ENCODE measurements at regions not wholly inside any gene's neighbourhood (a gene's known extent, or its start where the extent isn't known, plus 50 kb on each side); places are given as distances from the start of the nearest gene placed in this dataset.

DNA sequence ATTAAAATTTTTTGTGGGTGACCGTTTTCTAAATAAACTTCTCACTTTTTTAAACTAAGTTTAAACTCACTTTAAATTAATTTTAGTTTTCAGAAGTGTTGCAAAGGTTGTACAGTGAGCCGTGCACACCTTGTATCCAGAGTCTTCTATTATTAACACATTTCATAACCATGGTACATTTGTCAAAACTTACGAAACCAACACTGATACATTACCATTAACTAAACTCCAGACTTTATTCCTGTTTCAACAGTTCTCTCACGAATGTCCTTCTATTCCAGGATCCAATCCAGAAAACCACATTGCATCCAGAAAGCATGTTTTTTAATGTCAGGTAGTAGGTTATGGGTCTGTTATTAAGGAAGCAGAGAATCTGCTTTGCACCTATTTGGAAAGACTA is 319.9 kb downstream of the CBLN4 start:
- DNase-seq (ENCODE audit: low read depth) = no peak
- TF ChIP-seq, protein P1, sequence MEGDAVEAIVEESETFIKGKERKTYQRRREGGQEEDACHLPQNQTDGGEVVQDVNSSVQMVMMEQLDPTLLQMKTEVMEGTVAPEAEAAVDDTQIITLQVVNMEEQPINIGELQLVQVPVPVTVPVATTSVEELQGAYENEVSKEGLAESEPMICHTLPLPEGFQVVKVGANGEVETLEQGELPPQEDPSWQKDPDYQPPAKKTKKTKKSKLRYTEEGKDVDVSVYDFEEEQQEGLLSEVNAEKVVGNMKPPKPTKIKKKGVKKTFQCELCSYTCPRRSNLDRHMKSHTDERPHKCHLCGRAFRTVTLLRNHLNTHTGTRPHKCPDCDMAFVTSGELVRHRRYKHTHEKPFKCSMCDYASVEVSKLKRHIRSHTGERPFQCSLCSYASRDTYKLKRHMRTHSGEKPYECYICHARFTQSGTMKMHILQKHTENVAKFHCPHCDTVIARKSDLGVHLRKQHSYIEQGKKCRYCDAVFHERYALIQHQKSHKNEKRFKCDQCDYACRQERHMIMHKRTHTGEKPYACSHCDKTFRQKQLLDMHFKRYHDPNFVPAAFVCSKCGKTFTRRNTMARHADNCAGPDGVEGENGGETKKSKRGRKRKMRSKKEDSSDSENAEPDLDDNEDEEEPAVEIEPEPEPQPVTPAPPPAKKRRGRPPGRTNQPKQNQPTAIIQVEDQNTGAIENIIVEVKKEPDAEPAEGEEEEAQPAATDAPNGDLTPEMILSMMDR (conservative IDR thresholded peaks at IDR 0.05; ENCODE audit: low read depth, low read length) = no peak
- no peak overlapping the region for H3K4me3 ChIP-seq (ENCODE audit: low read depth, low read length)

DNA sequence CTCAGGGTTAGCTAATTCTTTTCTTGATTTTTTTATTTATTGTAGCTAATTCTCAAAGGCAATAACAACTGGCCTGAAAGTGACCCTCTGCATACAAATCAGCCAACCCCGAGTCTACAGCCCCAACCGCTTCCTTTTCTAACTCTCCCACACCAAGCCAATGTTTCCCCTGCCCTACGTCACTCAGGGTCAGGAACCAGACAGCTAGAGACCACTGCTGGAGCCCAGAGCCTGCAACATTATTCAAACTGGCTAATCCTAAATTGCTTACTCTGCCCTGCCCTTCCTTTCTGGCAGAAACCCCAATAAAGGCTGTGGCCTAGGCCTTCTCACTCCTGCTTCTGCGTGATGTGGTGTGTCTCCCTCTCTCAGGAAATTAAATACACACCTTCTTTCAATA is 320.7 kb downstream of the CBLN4 start:
- H3K4me3 ChIP-seq (ENCODE audit: low read depth, low read length) = no peak overlapping the region
- TF ChIP-seq, protein P1 (conservative IDR thresholded peaks at IDR 0.05; ENCODE audit: low read depth, low read length) = no peak
- no peak for DNase-seq (ENCODE audit: low read depth)

DNA sequence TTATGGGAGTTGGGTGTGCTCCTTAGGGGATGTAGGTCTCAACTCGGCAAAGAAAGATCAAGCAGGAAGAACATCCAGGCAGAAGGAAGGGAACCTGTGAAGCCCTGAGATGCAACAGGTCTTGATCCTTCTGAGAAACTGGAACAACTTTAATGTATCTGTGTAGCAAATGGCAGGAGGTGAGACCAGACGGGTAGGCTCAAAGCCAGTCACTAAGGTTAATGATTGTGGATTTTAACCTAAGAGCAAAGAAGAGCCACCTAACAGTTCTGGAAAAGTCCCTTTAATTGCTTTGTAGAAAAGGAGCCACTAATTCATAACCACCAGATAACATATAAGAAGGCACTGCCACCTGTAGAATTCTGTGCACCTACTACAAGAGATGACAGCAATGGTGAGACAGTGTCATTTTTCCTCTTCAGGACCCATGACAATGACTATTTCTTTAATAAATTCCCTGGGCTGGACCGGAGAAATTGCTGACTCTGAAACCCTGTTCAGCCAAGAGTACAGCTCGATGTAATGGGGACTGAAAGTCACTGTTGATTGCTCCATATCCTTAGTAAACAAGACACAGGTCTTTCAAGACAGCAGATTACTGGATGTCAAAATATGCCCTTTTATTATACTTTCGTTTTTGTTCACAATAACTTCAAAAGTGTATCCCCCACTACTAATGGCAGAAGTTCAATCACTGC is 326.2 kb downstream of the CBLN4 start:
- H3K4me3 ChIP-seq (ENCODE audit: low read depth, low read length) = no peak overlapping the region
- TF ChIP-seq, protein P1 (conservative IDR thresholded peaks at IDR 0.05; ENCODE audit: low read depth, low read length) = no peak
- DNase-seq (ENCODE audit: low read depth) = no peak

DNA sequence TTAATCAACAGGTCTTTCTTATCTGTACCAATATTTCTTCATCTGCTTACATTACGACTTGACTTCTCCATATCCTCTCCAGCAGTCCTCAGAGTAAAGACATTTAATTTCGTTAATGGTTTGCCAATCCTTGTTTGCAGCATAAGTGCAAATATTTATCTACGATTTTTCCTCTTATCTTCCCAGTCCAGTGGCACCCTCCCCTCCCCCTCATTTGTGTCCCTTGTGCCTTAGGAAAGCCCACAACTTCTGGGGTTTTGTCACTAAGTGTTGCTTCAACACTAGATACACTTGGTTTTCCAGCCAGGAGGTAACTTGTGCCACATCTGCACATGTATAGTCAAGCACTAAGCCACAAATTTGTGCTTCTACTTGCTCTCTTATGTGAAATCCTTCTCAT is 327.2 kb downstream of the CBLN4 start:
- no peak for DNase-seq (ENCODE audit: low read depth)
- H3K4me3 ChIP-seq (ENCODE audit: low read depth, low read length) = no peak overlapping the region
- TF ChIP-seq, protein P1 (conservative IDR thresholded peaks at IDR 0.05; ENCODE audit: low read depth, low read length) = no peak

DNA sequence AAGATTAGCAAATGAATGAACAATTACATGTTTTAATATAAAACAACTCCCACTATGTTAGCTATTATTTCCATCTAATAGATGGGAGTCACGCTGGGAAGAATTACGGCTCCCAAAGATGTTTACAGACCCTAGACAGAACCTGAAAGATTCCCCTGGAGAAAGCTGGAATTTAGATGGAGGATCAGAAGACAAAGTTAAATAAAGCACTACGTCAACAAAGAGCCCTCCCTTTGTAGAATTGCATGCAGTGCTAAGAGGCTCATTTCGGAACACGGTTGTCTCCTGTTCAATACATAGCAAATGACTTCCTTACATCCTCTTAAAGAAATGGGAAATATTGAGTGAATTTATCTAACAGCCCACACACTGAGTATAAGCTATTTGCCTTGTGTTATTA is 328.3 kb downstream of the CBLN4 start:
- no peak overlapping the region for H3K4me3 ChIP-seq (ENCODE audit: low read depth, low read length)
- no peak for DNase-seq (ENCODE audit: low read depth)
- TF ChIP-seq, protein P1 (conservative IDR thresholded peaks at IDR 0.05; ENCODE audit: low read depth, low read length) = no peak

DNA sequence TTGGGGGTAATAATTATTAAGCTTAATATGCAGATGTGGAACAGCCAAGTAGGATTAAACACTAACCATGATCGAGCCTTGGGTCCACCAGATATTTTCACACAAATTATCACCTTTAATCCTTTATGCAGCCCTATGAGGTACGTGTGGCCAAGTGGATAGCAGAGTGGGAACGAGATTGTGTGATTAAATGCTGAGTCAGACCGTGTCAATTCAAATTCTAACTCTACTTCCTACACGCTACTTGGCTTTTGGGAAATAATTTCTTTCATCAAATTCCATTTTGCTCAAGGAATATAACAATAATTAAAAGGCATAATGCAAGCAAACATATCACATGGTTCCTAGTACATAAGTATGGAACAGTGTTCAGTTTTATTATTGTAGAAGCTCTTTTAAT is 329.2 kb downstream of the CBLN4 start:
- TF ChIP-seq, protein P1 (conservative IDR thresholded peaks at IDR 0.05; ENCODE audit: low read depth, low read length) = no peak
- no peak overlapping the region for H3K4me3 ChIP-seq (ENCODE audit: low read depth, low read length)
- no peak for DNase-seq (ENCODE audit: low read depth)

DNA sequence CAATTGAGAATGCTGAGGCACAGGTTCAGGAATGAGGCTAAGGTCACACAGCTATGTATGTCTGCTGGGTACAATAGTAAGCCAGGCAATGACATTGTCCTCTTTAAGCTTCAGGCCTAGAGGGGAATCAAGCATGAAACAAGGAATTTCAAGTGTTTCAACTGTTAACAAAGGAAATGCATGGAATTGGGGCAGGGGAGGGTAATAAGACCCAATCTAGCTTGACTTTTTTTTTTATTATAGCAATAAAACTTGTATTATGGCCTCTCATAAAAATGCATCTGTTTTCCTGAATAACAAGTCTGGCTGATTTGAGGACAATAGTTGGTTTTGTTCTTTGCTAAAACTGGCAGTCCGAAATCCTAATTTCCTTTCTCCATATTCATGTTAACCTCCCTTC is 336.7 kb downstream of the CBLN4 start:
- no peak for DNase-seq (ENCODE audit: low read depth)
- TF ChIP-seq, protein P1 (conservative IDR thresholded peaks at IDR 0.05; ENCODE audit: low read depth, low read length) = no peak
- H3K4me3 ChIP-seq (ENCODE audit: low read depth, low read length) = no peak overlapping the region

Data from epithelial cell of proximal tubule (primary cell).